ENCODE measurements at regions not wholly inside any gene's neighbourhood (a gene's known extent, or its start where the extent isn't known, plus 50 kb on each side); places are given as distances from the start of the nearest gene placed in this dataset.

DNA sequence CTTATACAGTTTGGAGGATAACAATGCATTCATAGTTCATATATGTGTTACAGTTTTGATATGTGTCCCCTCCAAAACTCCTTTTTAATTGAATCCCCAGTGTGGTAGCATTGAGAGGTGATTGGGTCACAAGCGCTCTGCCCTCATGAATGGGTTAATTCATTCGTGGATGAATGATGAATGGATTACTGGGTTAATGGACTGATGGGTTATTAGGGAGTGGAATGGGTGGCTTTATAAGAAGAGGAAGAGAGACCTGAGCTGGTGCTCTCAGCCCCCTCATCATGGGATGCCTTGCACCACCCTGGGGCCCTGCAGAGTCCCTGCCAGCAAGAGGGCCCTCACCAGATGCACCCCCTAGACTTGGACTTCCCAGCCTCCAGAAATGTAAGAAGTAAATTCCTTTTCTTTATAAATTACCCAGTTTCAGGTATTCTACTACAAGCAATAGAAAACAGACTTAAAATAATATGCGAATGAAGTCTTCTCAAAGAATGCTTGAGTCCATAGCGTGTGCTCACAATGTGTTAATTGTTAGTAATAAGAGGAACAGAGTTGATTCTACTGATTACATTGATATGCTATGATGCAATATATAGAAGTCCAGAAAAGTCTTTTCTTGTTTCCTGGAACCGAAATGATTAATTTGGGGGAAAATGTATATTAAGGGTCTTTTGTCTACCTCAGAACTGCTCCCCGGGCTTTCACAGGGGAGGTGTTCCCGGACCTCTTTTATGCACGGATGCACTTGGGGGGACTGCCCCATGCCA is 190.2 kb downstream of the ERCC6L2 start:
- no peaks in the 10 kb centered on the region for H3K23me2 ChIP-seq (ENCODE audit: low read depth, low read length)
- no peak overlapping the region for H3K9ac ChIP-seq (replicated peaks in 1 of 4; ENCODE audit: extremely low read depth in 1 of 4, low read depth in 3 of 4, low read length in 3 of 4)
- DNase-seq (ENCODE audit: low read depth in 1 of 2, low spot score in 2 of 2) (no peak), FAIRE-seq (no peak)
- H3K56ac ChIP-seq (replicated peaks; ENCODE audit: insufficient read length, low read depth, low read length), result no peak overlapping the region
- no peak overlapping the region for H2BK5ac ChIP-seq (ENCODE audit: low read depth, low read length)
- H3K9me3 ChIP-seq (ENCODE audit: insufficient read depth in 2 of 2, low read depth in 1 of 2, low read length in 1 of 2), result no peaks in the 10 kb centered on the region
- H3K4ac ChIP-seq (replicated peaks; ENCODE audit: insufficient read length, low read depth, low read length), result no peak overlapping the region
- H4K8ac ChIP-seq (ENCODE audit: extremely low read depth, insufficient read depth, low read length), result no peak overlapping the region
- no peak overlapping the region for H2BK15ac ChIP-seq (ENCODE audit: low read length)
- ChIA-PET CTCF (ENCODE audit: partially characterized antibody) (no interaction called here), POLR2A (ENCODE audit: partially characterized antibody) (no interaction called here)
- H4K20me1 ChIP-seq (replicated peaks in 1 of 2; ENCODE audit: control insufficient read depth in 1 of 2, insufficient read depth in 2 of 2, low read length in 2 of 2), result no peaks in the 10 kb centered on the region
- no peak overlapping the region for H3K4me3 ChIP-seq (ENCODE audit: extremely low read depth in 1 of 4, insufficient read depth in 2 of 4, low read depth in 3 of 4, low read length in 4 of 4)
- no peaks in the 10 kb centered on the region for H3K36me3 ChIP-seq (ENCODE audit: control insufficient read depth in 2 of 4, insufficient read depth in 4 of 4, low read length in 3 of 4)
- H3K23ac ChIP-seq (ENCODE audit: insufficient read length), result no peak overlapping the region
- H2BK12ac ChIP-seq (ENCODE audit: low read depth, low read length), result no peak overlapping the region
- no peaks in the 10 kb centered on the region for H3K27me3 ChIP-seq (replicated peaks in 1 of 4; ENCODE audit: control insufficient read depth in 3 of 4, extremely low read depth in 1 of 4, insufficient read depth in 3 of 4, low read length in 3 of 4)
- H2BK20ac ChIP-seq (ENCODE audit: low read length), result no peak overlapping the region
- H3K27ac ChIP-seq (ENCODE audit: low read depth, low read length), result no peak overlapping the region
- H3K4me1 ChIP-seq (replicated peaks in 1 of 4; ENCODE audit: control insufficient read depth in 3 of 4, insufficient read depth in 4 of 4, low read length in 3 of 4), result peaks cover 0 to 3% (median 1%) of the 10 kb centered on the region in 4 experiments; a peak in 3 of 7 replicates
- H2AFZ ChIP-seq (ENCODE audit: low read length), result no peak overlapping the region
- H3K18ac ChIP-seq (ENCODE audit: extremely low read depth, low read length), result no peak overlapping the region
- H3K4me2 ChIP-seq (ENCODE audit: insufficient read depth in 1 of 2, low read depth in 2 of 2, low read length in 2 of 2), result no peak overlapping the region
- 94% methylated on average over 8 of the region's 8 CpGs; no CpG with 5 or more reads in 1 of the 2 experiments for WGBS, 2 experiments (ENCODE audit: extremely low coverage in 1 of 2, insufficient coverage in 1 of 2, insufficient read length in 1 of 2, insufficient replicate concordance in 2 of 2, low coverage in 1 of 2, low lambda C conversion rate in 2 of 2, missing lambda C conversion rate in 1 of 2)
- no peak overlapping the region for H2BK120ac ChIP-seq (replicated peaks; ENCODE audit: low read depth, low read length)
- no peak overlapping the region for H4K5ac ChIP-seq (ENCODE audit: insufficient read length, low read depth, low read length)
- no peaks in the 10 kb centered on the region for H3K79me1 ChIP-seq (ENCODE audit: low read depth, low read length)
- H2AK5ac ChIP-seq (ENCODE audit: low read depth, low read length), result no peak overlapping the region
- H3K79me2 ChIP-seq (ENCODE audit: control insufficient read depth in 1 of 2, insufficient read depth in 2 of 2, low read length in 2 of 2), result no peaks in the 10 kb centered on the region
- H3K14ac ChIP-seq (ENCODE audit: insufficient read length), result no peak overlapping the region
- H4K91ac ChIP-seq (replicated peaks; ENCODE audit: insufficient read length, low read length), result no peak overlapping the region
- TF ChIP-seq, protein P1, sequence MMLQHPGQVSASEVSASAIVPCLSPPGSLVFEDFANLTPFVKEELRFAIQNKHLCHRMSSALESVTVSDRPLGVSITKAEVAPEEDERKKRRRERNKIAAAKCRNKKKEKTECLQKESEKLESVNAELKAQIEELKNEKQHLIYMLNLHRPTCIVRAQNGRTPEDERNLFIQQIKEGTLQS (IDR thresholded peaks at IDR 0.05; ENCODE audit: insufficient read depth, low read depth, low read length), result no peak
- TF ChIP-seq KDM1A (IDR thresholded peaks at IDR 0.05; ENCODE audit: borderline replicate concordance, low read length), result no peak
- no peak for TF ChIP-seq SRF (IDR thresholded peaks at IDR 0.05; ENCODE audit: low read depth, low read length)
- TF ChIP-seq PHF8 (conservative IDR thresholded peaks at IDR 0.05; ENCODE audit: low read depth, low read length), result no peak
- TF ChIP-seq RNF2 (IDR thresholded peaks at IDR 0.05; ENCODE audit: borderline replicate concordance, low read depth, low read length, missing control alignments, poor library complexity, severe bottlenecking), result no peak
- no peak for TF ChIP-seq EGR1 (IDR thresholded peaks at IDR 0.05; ENCODE audit: borderline replicate concordance, low read depth, low read length)
- no peak for TF ChIP-seq JUN (IDR thresholded peaks at IDR 0.05; ENCODE audit: low read depth, low read length)
- TF ChIP-seq CEBPB (IDR thresholded peaks at IDR 0.05; ENCODE audit: low read depth, low read length), result no peak
- TF ChIP-seq, protein P2, sequence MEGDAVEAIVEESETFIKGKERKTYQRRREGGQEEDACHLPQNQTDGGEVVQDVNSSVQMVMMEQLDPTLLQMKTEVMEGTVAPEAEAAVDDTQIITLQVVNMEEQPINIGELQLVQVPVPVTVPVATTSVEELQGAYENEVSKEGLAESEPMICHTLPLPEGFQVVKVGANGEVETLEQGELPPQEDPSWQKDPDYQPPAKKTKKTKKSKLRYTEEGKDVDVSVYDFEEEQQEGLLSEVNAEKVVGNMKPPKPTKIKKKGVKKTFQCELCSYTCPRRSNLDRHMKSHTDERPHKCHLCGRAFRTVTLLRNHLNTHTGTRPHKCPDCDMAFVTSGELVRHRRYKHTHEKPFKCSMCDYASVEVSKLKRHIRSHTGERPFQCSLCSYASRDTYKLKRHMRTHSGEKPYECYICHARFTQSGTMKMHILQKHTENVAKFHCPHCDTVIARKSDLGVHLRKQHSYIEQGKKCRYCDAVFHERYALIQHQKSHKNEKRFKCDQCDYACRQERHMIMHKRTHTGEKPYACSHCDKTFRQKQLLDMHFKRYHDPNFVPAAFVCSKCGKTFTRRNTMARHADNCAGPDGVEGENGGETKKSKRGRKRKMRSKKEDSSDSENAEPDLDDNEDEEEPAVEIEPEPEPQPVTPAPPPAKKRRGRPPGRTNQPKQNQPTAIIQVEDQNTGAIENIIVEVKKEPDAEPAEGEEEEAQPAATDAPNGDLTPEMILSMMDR (IDR thresholded peaks at IDR 0.05; ENCODE audit: control extremely low read depth in 1 of 3, insufficient read depth in 1 of 3, low read depth in 1 of 3, low read length in 3 of 3), result no peak
